Liver (tissue), 8 donors: ENCODE measurements at regions not wholly inside any gene's neighbourhood (a gene's known extent, or its start where the extent isn't known, plus 50 kb on each side); places are given as distances from the start of the nearest gene placed in this dataset.

Experiments used
- DNase-seq: peaks from one replicate; pipeline ENCODE4 v3.0.0-alpha.2; 2017; ENCODE audit warnings: low spot score
- H3K27ac ChIP-seq, 2 donors: one replicate each; pipeline ENCODE4 v1.7.0; 2013; ENCODE audit warnings: inconsistent platforms in 2 of 2, low read length in 2 of 2, control low read depth in 1 of 2, low read depth in 1 of 2, mild to moderate bottlenecking in 1 of 2
- H3K27me3 ChIP-seq, 4 donors: one replicate each; pipeline versions ENCODE4 v1.6.1 to v1.7.0; 2013; ENCODE audit warnings: low read length in 3 of 4, inconsistent platforms in 1 of 4, mild to moderate bottlenecking in 1 of 4, moderate library complexity in 1 of 4; ENCODE audit not compliant: control insufficient read depth in 4 of 4, insufficient read depth in 4 of 4
- H3K36me3 ChIP-seq, 4 donors: one replicate each; pipeline versions ENCODE4 v1.6.1 to v1.7.0; 2013; ENCODE audit warnings: low read length in 3 of 4, mild to moderate bottlenecking in 3 of 4, low read depth in 1 of 4, moderate library complexity in 1 of 4; ENCODE audit not compliant: control insufficient read depth in 4 of 4, insufficient read depth in 3 of 4
- H3K4me1 ChIP-seq, 4 donors: one replicate each; pipeline versions ENCODE4 v1.6.1 to v1.7.0; 2013; ENCODE audit warnings: low read length in 3 of 4, mild to moderate bottlenecking in 3 of 4, moderate library complexity in 1 of 4; ENCODE audit not compliant: control insufficient read depth in 4 of 4, insufficient read depth in 4 of 4
- H3K4me3 ChIP-seq, 3 donors: one replicate each; pipeline versions ENCODE4 v1.6.1 to v1.7.0; 2013; ENCODE audit warnings: low read length in 3 of 3, control low read depth in 1 of 3, low read depth in 1 of 3, mild to moderate bottlenecking in 1 of 3
- H3K9ac ChIP-seq, 2 donors: one replicate each; pipeline ENCODE4 v1.7.0; 2013; ENCODE audit warnings: low read length in 2 of 2, mild to moderate bottlenecking in 2 of 2, moderate library complexity in 2 of 2, control low read depth in 1 of 2, low read depth in 1 of 2
- H3K9me3 ChIP-seq, 4 donors: one replicate each; pipeline versions ENCODE4 v1.6.1 to v1.7.0; 2013; ENCODE audit warnings: low read length in 3 of 4; ENCODE audit not compliant: control insufficient read depth in 4 of 4
- EGR1 ChIP-seq, 2 donors: IDR thresholded peaks; 2 replicates each; pipeline ENCODE4 v1.6.1; 2016 to 2018; ENCODE audit warnings: antibody characterized with exemption in 2 of 2, low read depth in 2 of 2
- FOXA1 ChIP-seq: IDR thresholded peaks from 2 replicates; pipeline ENCODE4 v1.6.1; 2016; ENCODE audit warnings: antibody characterized with exemption
- FOXA2 ChIP-seq: IDR thresholded peaks from 2 replicates; pipeline ENCODE4 v1.6.1; 2016; ENCODE audit warnings: antibody characterized with exemption
- GABPA ChIP-seq, 2 donors: IDR thresholded peaks in 1 of 2; conservative IDR thresholded peaks in 1 of 2; 2 replicates each; pipeline ENCODE4 v1.6.1; 2016; ENCODE audit warnings: antibody characterized with exemption in 2 of 2, mild to moderate bottlenecking in 1 of 2, moderate library complexity in 1 of 2
- HNF4A ChIP-seq, 2 donors: conservative IDR thresholded peaks; 2 replicates each; pipeline ENCODE4 v1.6.1; 2016; ENCODE audit warnings: antibody characterized with exemption in 2 of 2, mild to moderate bottlenecking in 2 of 2
- HNF4G ChIP-seq: IDR thresholded peaks from 2 replicates; pipeline ENCODE4 v1.6.1; 2016; ENCODE audit warnings: antibody characterized with exemption
- JUND ChIP-seq, 2 donors: IDR thresholded peaks; 2 replicates each; pipeline ENCODE4 v1.6.1; 2016; ENCODE audit warnings: antibody characterized with exemption in 2 of 2
- MAX ChIP-seq: IDR thresholded peaks from 2 replicates; pipeline ENCODE4 v1.6.1; 2016; ENCODE audit warnings: antibody characterized with exemption
- NR2F2 ChIP-seq: IDR thresholded peaks from 2 replicates; pipeline ENCODE4 v1.6.1; 2016; ENCODE audit warnings: antibody characterized with exemption
- RAD21 ChIP-seq, 2 donors: IDR thresholded peaks; 2 replicates each; pipeline ENCODE4 v1.6.1; 2016; ENCODE audit warnings: antibody characterized with exemption in 2 of 2, mild to moderate bottlenecking in 2 of 2
- REST ChIP-seq: IDR thresholded peaks from 2 replicates; pipeline ENCODE4 v1.6.1; 2016; ENCODE audit warnings: antibody characterized with exemption, mild to moderate bottlenecking
- RXRA ChIP-seq, 2 donors: IDR thresholded peaks; 2 replicates each; pipeline ENCODE4 v1.6.1; 2017 to 2018; ENCODE audit warnings: antibody characterized with exemption in 2 of 2, mild to moderate bottlenecking in 1 of 2
- SP1 ChIP-seq: IDR thresholded peaks from 2 replicates; pipeline ENCODE4 v1.6.1; 2018; ENCODE audit warnings: antibody characterized with exemption, mild to moderate bottlenecking
- TAF1 ChIP-seq: conservative IDR thresholded peaks from 2 replicates; pipeline ENCODE4 v1.6.1; 2016; ENCODE audit warnings: antibody characterized with exemption, mild to moderate bottlenecking
- YY1 ChIP-seq: IDR thresholded peaks from 2 replicates; pipeline ENCODE4 v1.6.1; 2016; ENCODE audit warnings: antibody characterized with exemption, mild to moderate bottlenecking
- WGBS: extraction: QIAGEN DNeasy Blood & Tissue Kit; methylation state at CpG from one replicate; pipeline ENCODE4 v1.1.7; 2013; 5-methylcytosine and 5-hydroxymethylcytosine counted together
- TF ChIP-seq, protein P1 (sequence below): IDR thresholded peaks from 2 replicates; pipeline ENCODE4 v1.6.1; 2016; ENCODE audit warnings: antibody characterized with exemption
- TF ChIP-seq, protein P2 (sequence below): fragments of 150-350 bp; IDR thresholded peaks from 2 replicates; pipeline ENCODE4 v1.5.1; 2017; ENCODE audit warnings: improper control_type of control experiment, low read depth, low read length; ENCODE audit not compliant: missing input control
- TF ChIP-seq, protein P3 (sequence below): IDR thresholded peaks from 2 replicates; pipeline ENCODE4 v1.6.1; 2016; ENCODE audit warnings: antibody characterized with exemption
- donor health status: healthy.
- donor health status: healthy.
- donor health status: healthy.
- donor health status: healthy.
- donor health status: healthy.

DNA sequence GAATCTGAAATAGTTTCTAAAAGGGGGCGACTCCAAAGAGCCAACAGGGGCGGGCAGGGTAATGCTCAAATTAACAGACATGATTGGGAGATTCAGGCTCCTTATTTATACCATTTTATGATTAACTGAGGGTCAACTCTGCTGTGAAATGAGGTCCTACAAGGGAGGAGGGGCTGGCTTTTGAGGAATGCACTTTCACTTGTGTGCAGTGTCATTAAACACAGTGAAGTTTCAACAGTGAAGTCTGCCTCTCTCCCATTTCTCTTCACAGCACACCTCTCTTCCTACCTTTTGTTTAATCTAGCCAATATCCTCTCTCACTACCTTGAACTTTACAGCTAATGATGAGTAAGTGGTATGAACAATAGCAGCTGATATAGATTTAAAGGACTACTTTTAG is 557.3 kb upstream of the CITED2 start:
- no peaks in the 10 kb centered on the region for H3K36me3 ChIP-seq
- no peak overlapping the region for H3K27ac ChIP-seq
- DNase-seq = no peak
- H3K4me3 ChIP-seq = no peak overlapping the region
- H3K9me3 ChIP-seq = no peaks in the 10 kb centered on the region
- no peaks in the 10 kb centered on the region for H3K4me1 ChIP-seq
- no peaks in the 10 kb centered on the region for H3K27me3 ChIP-seq
- no peak for TF ChIP-seq HNF4G
- no peak for TF ChIP-seq TAF1
- TF ChIP-seq NR2F2 = no peak
- no peak for TF ChIP-seq FOXA1
- no peak for TF ChIP-seq YY1
- no peak for TF ChIP-seq RXRA (IDR thresholded peaks at IDR 0.05)
- TF ChIP-seq, protein P1, sequence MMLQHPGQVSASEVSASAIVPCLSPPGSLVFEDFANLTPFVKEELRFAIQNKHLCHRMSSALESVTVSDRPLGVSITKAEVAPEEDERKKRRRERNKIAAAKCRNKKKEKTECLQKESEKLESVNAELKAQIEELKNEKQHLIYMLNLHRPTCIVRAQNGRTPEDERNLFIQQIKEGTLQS = no peak
- no peak for TF ChIP-seq GABPA (IDR thresholded peaks at IDR 0.05 in 1 of 2, conservative IDR thresholded peaks at IDR 0.05 in 1 of 2)
- no peak for TF ChIP-seq RAD21 (IDR thresholded peaks at IDR 0.05)
- TF ChIP-seq EGR1 (IDR thresholded peaks at IDR 0.05; ENCODE audit: low read depth in 2 of 2) = no peak
- TF ChIP-seq, protein P2, sequence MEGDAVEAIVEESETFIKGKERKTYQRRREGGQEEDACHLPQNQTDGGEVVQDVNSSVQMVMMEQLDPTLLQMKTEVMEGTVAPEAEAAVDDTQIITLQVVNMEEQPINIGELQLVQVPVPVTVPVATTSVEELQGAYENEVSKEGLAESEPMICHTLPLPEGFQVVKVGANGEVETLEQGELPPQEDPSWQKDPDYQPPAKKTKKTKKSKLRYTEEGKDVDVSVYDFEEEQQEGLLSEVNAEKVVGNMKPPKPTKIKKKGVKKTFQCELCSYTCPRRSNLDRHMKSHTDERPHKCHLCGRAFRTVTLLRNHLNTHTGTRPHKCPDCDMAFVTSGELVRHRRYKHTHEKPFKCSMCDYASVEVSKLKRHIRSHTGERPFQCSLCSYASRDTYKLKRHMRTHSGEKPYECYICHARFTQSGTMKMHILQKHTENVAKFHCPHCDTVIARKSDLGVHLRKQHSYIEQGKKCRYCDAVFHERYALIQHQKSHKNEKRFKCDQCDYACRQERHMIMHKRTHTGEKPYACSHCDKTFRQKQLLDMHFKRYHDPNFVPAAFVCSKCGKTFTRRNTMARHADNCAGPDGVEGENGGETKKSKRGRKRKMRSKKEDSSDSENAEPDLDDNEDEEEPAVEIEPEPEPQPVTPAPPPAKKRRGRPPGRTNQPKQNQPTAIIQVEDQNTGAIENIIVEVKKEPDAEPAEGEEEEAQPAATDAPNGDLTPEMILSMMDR = no peak
- TF ChIP-seq SP1 = no peak
- TF ChIP-seq REST = no peak
- no peak for TF ChIP-seq MAX
- TF ChIP-seq FOXA2 = no peak
- TF ChIP-seq, protein P3, sequence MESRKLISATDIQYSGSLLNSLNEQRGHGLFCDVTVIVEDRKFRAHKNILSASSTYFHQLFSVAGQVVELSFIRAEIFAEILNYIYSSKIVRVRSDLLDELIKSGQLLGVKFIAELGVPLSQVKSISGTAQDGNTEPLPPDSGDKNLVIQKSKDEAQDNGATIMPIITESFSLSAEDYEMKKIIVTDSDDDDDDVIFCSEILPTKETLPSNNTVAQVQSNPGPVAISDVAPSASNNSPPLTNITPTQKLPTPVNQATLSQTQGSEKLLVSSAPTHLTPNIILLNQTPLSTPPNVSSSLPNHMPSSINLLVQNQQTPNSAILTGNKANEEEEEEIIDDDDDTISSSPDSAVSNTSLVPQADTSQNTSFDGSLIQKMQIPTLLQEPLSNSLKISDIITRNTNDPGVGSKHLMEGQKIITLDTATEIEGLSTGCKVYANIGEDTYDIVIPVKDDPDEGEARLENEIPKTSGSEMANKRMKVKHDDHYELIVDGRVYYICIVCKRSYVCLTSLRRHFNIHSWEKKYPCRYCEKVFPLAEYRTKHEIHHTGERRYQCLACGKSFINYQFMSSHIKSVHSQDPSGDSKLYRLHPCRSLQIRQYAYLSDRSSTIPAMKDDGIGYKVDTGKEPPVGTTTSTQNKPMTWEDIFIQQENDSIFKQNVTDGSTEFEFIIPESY = no peak
- TF ChIP-seq JUND (IDR thresholded peaks at IDR 0.05) = no peak
- TF ChIP-seq HNF4A (conservative IDR thresholded peaks at IDR 0.05) = no peak
- no peak overlapping the region for H3K9ac ChIP-seq
- 85% methylated on average over 2 of the region's 2 CpGs for WGBS
